ENCODE measurements at regions not wholly inside any gene's neighbourhood (a gene's known extent, or its start where the extent isn't known, plus 50 kb on each side); places are given as distances from the start of the nearest gene placed in this dataset.

- DNase-seq = no peak
These were observed 1955.6 kb upstream of the CELF4 start for GRCh38 chr18:39521164-39521563.

GRCh38 chr18:39519741-39520140 is 1954.1 kb upstream of the CELF4 start:
- no peak for DNase-seq

GRCh38 chr18:39515299-39515698 is 1949.7 kb upstream of the CELF4 start:
- no peak for DNase-seq

- no peak for DNase-seq
These were observed 1947.6 kb upstream of the CELF4 start for GRCh38 chr18:39513186-39513585.

- DNase-seq = no peak
These were observed 1941.2 kb upstream of the CELF4 start for GRCh38 chr18:39506581-39507330.

- DNase-seq = no peak
These were observed 1934.7 kb upstream of the CELF4 start for GRCh38 chr18:39500306-39500705.

- no peak for DNase-seq
These were observed 1932.2 kb upstream of the CELF4 start for GRCh38 chr18:39497821-39498220.

- DNase-seq = no peak
These were observed 1931.4 kb upstream of the CELF4 start for GRCh38 chr18:39496986-39497385.

GRCh38 chr18:39494211-39494896 is 1928.8 kb upstream of the CELF4 start:
- no peak for DNase-seq

- DNase-seq = no peak
These were observed 1925.8 kb upstream of the CELF4 start for GRCh38 chr18:39491408-39491807.

GRCh38 chr18:39489431-39489830 is 1923.8 kb upstream of the CELF4 start:
- no peak for DNase-seq

- peak; percentile 21 for DNase-seq
These were observed 1922.3 kb upstream of the CELF4 start for GRCh38 chr18:39487932-39488331.

GRCh38 chr18:39486268-39486667 is 1920.7 kb upstream of the CELF4 start:
- DNase-seq = no peak

- DNase-seq = no peak
These were observed 1920.1 kb upstream of the CELF4 start for GRCh38 chr18:39485696-39486095.

- no peak for DNase-seq
These were observed 1915.7 kb upstream of the CELF4 start for GRCh38 chr18:39481281-39481680.

- no peak for DNase-seq
These were observed 1915.0 kb upstream of the CELF4 start for GRCh38 chr18:39480494-39481195.

GRCh38 chr18:39464006-39464405 is 1898.4 kb upstream of the CELF4 start:
- no peak for DNase-seq

- DNase-seq = no peak
These were observed 1896.8 kb upstream of the CELF4 start for GRCh38 chr18:39462436-39462835.

- DNase-seq = no peak
These were observed 1894.5 kb upstream of the CELF4 start for GRCh38 chr18:39460136-39460535.

- no peak for DNase-seq
These were observed 1889.7 kb upstream of the CELF4 start for GRCh38 chr18:39455285-39455684.

GRCh38 chr18:39454866-39455265 is 1889.3 kb upstream of the CELF4 start:
- no peak for DNase-seq

GRCh38 chr18:39453882-39454281 is 1888.3 kb upstream of the CELF4 start:
- peak; percentile 24 for DNase-seq

GRCh38 chr18:39453356-39453755 is 1887.8 kb upstream of the CELF4 start:
- no peak for DNase-seq

- DNase-seq = no peak
These were observed 1885.4 kb upstream of the CELF4 start for GRCh38 chr18:39450958-39451357.

Data from NCI-H1105 treated with DMSO at 0.1 percent for 48 hours (cell line).